CD4-positive, alpha-beta T cell treated with Interleukin-4 for 4 hours (primary cell): ENCODE measurements at regions not wholly inside any gene's neighbourhood (a gene's known extent, or its start where the extent isn't known, plus 50 kb on each side); places are given as distances from the start of the nearest gene placed in this dataset.

Source experiments
- DNase-seq: peaks from one replicate; pipeline ENCODE4 v3.0.0-alpha.2; 2020

DNA sequence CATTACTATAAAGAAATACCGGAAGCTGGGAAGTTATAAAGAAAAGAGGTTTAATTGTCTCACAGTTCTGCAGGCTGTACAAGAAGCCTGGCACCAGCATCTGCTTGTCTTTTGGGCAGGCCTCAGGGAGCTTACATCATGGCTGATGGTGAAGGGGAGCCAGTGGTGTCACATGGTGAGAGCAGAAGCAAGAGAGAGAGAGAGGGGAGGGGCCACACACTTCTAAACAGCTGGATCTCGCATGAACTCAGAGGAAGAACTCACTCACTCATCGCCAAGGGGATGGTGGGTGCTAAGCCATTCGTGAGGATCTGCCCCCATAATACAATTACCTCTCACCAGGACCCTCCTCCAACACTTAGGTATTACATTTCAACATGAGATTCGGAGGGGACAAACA lies 51.8 kb upstream of the ANKRD34C start:
- no peak for DNase-seq

DNA sequence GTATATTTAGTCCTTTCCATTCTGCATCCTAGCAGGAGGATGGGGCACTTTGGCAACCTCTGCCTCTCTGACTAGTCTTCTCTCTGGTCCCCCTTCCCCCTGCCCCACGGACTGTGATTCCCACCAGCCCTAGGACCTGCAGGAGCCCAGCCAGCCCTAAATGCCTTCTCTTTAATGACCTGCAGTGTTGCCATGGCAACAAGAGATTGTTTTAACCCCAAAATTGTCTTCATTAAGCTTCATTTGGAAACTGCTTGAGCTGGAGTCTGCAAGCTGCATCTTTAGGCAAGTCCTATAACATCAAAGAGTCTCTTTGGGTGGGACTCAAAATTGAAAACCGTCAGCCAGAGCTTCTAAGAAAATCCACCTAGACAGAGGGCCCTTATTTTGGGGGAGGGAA lies 59.7 kb upstream of the ANKRD34C start:
- DNase-seq = no peak

DNA sequence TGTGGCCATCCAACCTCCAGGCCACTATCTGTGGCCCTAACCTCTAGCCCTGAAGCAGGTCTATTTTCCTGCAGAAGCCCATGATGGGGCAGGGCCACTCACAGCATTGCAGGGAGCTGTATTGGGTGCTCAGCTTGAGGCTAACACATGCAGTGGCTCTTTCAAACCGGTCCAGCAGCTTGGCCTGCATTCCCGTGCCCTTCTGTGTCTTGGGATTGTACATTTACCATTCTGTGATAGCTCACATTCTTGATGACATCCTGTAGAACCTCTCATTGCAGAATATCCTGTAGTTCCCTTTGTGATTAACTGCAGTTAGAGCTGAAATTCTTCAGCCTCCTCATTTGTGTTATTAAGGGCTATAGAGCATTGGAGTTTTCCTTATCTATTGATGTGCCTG lies 60.8 kb upstream of the ANKRD34C start:
- DNase-seq = no peak

GRCh38 chr15:79219393-79220056 lies 63.0 kb upstream of the ANKRD34C start:
- DNase-seq = no peak

DNA sequence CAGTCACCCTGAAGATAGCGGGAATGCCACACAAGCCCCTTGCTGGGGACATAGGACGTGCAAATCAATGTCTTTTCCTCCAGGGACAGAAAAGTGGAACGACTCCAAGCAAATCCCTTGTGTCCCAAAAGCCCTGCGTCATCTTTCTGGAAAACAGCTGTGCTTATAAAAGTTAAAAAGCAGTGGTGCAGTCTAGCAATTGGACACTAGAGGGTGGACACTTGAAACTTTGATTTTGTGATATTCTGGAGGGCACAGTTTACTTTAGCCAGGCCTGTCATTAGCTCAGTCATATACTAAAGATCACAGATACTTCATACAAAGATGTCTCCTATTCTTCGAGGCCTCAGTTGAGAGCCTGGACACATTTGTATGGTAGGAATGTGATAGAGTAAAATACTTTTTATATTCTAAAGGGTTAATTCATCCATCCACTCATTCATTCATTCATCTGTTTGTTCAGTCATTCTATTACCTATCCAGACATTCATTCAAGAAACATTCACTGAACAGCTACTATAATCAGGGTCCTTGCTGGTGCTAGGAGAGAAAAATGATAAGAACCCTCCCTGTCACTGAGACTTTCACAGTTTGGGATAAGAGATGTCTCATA lies 63.8 kb upstream of the ANKRD34C start:
- no peak for DNase-seq

GRCh38 chr15:79213650-79214049 lies 68.9 kb upstream of the ANKRD34C start:
- DNase-seq = no peak

DNA sequence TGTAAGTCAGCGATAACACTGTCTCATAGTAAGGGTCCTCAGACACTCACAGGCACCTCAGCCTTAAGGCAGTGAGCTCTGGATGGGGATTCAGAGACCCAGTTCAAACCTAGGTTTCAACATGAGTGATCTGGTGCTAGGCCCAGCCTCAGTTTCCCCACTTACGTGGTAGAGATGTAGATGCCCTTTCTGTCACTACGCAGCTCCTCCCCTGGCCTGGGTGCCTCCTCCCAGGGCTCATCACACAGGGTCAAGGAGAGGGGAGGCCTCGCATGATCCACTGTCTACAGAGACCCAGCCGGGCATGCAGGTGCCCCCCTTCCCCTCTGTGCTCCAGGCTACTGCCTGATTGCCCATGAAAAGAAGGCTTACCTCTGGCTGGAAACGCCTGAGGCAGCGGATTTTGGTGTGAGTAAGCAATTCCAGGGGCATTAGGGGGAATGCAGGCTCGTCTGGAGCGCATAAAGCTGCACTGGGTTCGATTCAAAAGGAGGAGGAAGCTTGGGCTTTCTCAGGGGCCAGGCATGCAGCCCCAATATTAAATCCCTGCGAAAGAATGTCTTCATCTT lies 69.8 kb upstream of the ANKRD34C start:
- DNase-seq = no peak

DNA sequence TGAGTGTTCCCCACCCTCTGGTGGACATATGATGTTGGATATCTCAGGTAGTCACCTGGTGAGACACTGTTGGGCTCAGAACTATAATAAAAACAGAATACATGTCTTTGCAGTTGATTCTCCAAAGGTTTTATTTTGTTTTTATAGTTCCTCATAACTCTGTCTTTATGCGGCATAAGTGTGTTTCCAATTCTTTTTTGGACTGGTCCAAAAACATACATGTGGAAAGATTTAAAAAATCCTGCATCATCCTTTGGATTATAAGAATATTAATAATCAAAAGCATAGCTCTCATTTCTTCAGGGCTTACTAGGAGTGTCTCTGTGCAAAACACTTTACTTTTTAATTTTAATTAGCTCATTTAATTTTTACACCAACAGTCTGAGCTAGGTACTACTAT lies 71.0 kb upstream of the ANKRD34C start:
- DNase-seq = no peak

GRCh38 chr15:79209690-79210089 lies 72.8 kb upstream of the ANKRD34C start:
- DNase-seq = no peak

- DNase-seq = no peak
Observed at GRCh38 chr15:79209116-79209515, 73.4 kb upstream of the ANKRD34C start.

DNA sequence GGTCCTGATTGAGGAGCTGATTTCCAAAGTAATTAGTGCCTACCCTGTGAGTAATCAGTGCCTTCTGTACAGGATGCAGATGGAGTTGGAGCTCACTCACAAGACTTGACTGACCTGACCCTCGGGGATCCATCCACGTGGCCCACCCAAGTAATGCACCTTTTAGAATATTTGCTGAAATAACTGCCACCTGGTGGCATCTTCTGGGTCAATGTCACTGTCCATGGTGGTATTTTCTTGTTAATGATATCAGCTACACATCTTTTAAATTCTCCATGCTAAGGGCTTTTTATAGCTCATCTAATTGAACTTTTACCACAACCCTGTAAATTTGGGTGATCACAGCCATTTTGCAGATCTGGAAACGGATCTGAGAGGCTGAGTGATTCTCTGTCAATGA lies 74.3 kb upstream of the ANKRD34C start:
- DNase-seq = no peak

DNA sequence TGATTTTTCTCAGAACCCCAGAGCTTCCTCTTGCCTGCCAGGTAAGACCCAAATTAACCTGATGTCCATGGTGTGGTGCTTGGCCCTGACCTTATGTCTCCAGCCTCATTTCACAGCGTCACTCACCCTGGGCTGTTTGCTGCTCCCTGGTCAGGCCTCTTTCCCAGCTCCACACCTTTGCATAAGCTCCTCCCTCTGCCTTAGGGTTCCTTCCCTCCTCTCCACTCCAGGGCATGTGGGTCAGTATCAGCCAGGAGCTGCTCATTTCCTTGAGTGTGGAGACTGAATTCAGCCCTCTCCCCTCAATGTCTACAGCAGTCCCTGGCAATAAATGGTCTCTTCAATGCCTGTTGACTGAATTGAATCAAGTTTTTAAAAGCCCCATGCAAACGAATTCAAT lies 75.6 kb upstream of the ANKRD34C start:
- DNase-seq = no peak

GRCh38 chr15:79204886-79205675 lies 77.4 kb upstream of the ANKRD34C start:
- DNase-seq = no peak

- no peak for DNase-seq
Observed at GRCh38 chr15:79198461-79198860, 84.1 kb upstream of the ANKRD34C start.

- no peak for DNase-seq
Observed at GRCh38 chr15:79197285-79197684, 85.2 kb upstream of the ANKRD34C start.

GRCh38 chr15:79195802-79196201 lies 86.7 kb upstream of the ANKRD34C start:
- no peak for DNase-seq

DNA sequence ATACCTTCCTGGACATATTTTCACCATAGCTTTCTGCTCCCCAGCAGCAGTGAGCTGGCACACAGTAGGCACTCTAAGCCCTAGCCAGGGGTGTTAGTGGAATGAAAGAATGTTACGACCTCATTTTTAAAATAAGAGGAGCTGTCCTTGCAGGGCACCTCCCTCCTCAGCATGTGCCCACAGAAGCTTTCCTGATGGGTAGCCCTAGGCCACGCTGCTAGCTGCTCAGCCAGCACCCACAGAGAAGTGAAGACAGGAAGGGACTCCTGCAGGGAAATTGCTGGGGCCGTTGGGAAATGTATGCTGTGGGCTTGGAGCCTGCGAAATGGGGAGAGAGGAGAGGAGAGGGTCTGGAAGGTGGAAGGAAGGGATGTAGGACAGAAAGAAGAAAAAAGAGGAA lies 87.3 kb upstream of the ANKRD34C start:
- DNase-seq = no peak

GRCh38 chr15:79194386-79194785 lies 88.1 kb upstream of the ANKRD34C start:
- DNase-seq = no peak

- DNase-seq = no peak
Observed at GRCh38 chr15:79193549-79193948, 89.0 kb upstream of the ANKRD34C start.

DNA sequence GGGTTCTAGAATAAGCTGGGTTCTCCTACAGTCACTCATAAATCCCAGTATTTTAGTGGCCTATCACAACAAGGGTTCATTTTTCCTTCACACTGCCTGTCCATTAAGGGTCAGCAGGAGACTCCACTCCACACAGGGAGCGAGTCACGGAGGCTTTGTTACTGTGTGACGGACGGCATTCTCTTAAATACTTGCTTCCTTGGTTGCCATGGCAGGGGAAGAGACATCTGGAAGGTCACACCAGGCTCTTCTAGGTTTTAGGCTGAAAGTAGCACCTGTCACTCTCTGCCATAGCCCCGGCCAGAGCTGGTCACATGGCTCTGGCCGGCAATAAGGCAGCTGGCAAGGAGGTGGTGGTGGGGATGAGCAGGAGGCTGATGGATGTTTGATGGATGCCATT lies 89.4 kb upstream of the ANKRD34C start:
- no peak for DNase-seq

DNA sequence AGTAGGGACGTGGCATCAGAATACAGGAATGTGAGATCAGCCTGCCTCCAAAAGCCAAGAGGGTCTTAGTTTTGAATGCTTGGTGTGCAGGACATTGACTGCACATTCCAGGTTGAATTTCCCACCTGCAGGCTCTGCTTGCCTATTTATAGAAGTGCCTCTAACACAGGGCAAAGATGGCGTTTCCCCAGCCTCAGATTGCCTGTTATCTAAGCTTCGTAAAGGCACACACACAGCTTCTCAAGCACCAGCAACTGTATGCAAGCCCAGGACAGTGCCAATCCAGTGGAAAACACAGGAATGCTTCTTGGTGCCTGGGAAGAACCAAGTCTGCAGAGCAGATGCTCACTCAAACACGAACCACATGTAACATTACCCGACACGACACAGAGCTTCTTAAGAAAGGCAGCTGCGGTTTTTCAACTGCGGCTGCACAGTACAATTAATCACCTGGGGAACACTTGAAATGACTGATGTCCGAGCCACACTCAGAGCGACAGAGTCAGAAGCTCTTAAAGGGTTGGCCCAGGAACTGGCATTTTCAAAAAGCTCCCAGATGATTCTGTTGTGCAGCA lies 90.0 kb upstream of the ANKRD34C start:
- DNase-seq = no peak

DNA sequence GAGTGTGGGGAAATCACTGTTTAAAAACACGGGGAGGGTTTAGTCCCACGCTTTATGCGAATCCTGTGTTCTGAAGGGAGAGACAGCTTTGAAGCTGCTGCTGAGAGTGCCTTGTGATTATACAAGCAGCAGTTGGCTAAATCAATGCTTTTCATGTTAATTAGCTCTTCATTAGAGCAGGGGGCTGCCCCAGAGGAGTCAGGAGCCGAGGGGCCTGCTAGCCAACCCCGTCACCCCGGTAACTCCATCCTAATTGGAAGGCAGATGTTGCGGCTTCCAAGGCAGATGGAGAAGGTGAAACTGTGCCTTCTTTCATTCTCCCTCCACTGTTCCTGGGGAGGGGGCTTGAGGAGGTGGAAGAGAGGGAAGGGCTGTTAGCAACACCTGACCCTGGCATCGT lies 92.4 kb upstream of the ANKRD34C start:
- DNase-seq = no peak

DNA sequence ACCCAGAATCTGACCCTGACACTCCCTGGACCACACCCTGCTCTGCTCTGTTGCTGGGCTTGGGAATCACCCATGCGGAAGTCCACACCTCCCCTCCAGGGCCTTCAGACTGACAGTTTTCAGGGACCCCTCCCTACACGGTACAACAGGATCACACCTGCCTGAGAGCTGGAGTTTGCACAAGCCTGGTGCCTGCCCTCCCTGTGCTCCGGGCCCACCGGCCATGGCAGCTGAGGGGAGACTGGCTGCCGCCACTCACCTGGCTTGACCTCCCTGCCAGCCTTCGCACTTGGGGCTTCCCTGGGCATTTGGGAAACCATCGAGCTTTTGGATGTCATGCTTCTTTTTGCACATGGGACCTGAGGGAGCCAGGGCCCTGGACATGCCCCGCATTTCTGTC lies 95.9 kb upstream of the ANKRD34C start:
- DNase-seq = no peak

GRCh38 chr15:79185199-79185598 lies 94.6 kb upstream of the RASGRF1 start:
- DNase-seq = no peak
